Caco-2 (cell line): ENCODE measurements at regions not wholly inside any gene's neighbourhood (a gene's known extent, or its start where the extent isn't known, plus 50 kb on each side); places are given as distances from the start of the nearest gene placed in this dataset.

Experiments
- BruUV-seq: library from RNA; stranded (reverse); fragments of 400-500 nt; replicated peaks from 2 replicates; lab custom pipeline; 2021; lab: Mats Ljungman, UMichigan
- CTCF ChIA-PET: fragments of 300-600 bp; sonication (Branson Sonifier 250); formaldehyde crosslinking; loops from one replicate; lab custom pipeline; 2022; ENCODE audit warnings: antibody characterized with exemption; lab: Charles Lee
- POLR2A ChIA-PET: fragments of 300-600 bp; sonication (Branson Sonifier 250); formaldehyde crosslinking; loops from one replicate; lab custom pipeline; 2022; ENCODE audit warnings: antibody characterized with exemption; lab: Charles Lee
- DNase-seq, 2 experiments: peaks; one replicate each; pipeline versions ENCODE4 v3.0.0 to v3.0.0-alpha.2; 2020 to 2022
- H3K27me3 ChIP-seq: replicated peaks from 2 replicates; pipeline ENCODE4 v1.6.0; 2011; ENCODE audit warnings: low read length; ENCODE audit not compliant: control insufficient read depth, insufficient read depth
- H3K36me3 ChIP-seq: 2 replicates; pipeline ENCODE4 v1.5.1; 2011; ENCODE audit warnings: low read length; ENCODE audit not compliant: control insufficient read depth, insufficient read depth
- H3K4me1 ChIP-seq: fragments of 250-450 bp; sonication (Bioruptor Pico); 2 replicates; pipeline ENCODE4 v1.5.1; 2020; ENCODE audit warnings: mild to moderate bottlenecking
- H3K4me3 ChIP-seq: 2 replicates; pipeline ENCODE4 v1.5.1; 2011; ENCODE audit warnings: low read depth, mild to moderate bottlenecking, control low read depth, low read length
- H3K9me3 ChIP-seq: fragments of 250-450 bp; sonication (Bioruptor Pico); 2 replicates; pipeline ENCODE4 v1.5.1; 2020; ENCODE audit warnings: mild to moderate bottlenecking, moderate library complexity
- H3K27ac Mint-ChIP-seq: one replicate; pipeline ENCODE4 v1.8.0; 2022; ENCODE audit warnings: mixed read lengths; ENCODE audit not compliant: unreplicated experiment
- H3K27me3 Mint-ChIP-seq: one replicate; pipeline ENCODE4 v1.8.0; 2022; ENCODE audit warnings: mixed read lengths; ENCODE audit not compliant: insufficient read depth, unreplicated experiment
- H3K36me3 Mint-ChIP-seq: one replicate; pipeline ENCODE4 v1.8.0; 2022; ENCODE audit warnings: mild to moderate bottlenecking, mixed read lengths; ENCODE audit not compliant: insufficient read depth, unreplicated experiment
- H3K4me1 Mint-ChIP-seq: one replicate; pipeline ENCODE4 v1.8.0; 2022; ENCODE audit warnings: low read depth, mixed read lengths; ENCODE audit not compliant: unreplicated experiment
- H3K4me3 Mint-ChIP-seq: one replicate; pipeline ENCODE4 v1.8.0; 2022; ENCODE audit warnings: mild to moderate bottlenecking, moderate library complexity, mixed read lengths; ENCODE audit not compliant: unreplicated experiment
- H3K9me3 Mint-ChIP-seq: one replicate; pipeline ENCODE4 v1.8.0; 2022; ENCODE audit warnings: mixed read lengths; ENCODE audit not compliant: unreplicated experiment
- intact Hi-C: fragments of 100-400 bp; cut with micrococcal nuclease; formaldehyde crosslinking; loops from one replicate; pipeline ENCODE4 v1.10.0; 2022; ENCODE audit not compliant: unreplicated experiment
- TF ChIP-seq, protein P1 (sequence below), 2 experiments: fragments of 200-600 bp in 1 of 2; IDR thresholded peaks; 1 replicate in 1 of 2; 2 replicates in 1 of 2; pipeline versions ENCODE4 v1.5.1 to v1.8.0; 2011 to 2022; ENCODE audit warnings: antibody characterized with exemption in 1 of 2, control low read depth in 1 of 2, inconsistent platforms in 1 of 2, low read depth in 1 of 2, low read length in 1 of 2, mild to moderate bottlenecking in 1 of 2, moderate library complexity in 1 of 2; ENCODE audit not compliant: insufficient read depth in 1 of 2, severe bottlenecking in 1 of 2, unreplicated experiment in 1 of 2

DNA sequence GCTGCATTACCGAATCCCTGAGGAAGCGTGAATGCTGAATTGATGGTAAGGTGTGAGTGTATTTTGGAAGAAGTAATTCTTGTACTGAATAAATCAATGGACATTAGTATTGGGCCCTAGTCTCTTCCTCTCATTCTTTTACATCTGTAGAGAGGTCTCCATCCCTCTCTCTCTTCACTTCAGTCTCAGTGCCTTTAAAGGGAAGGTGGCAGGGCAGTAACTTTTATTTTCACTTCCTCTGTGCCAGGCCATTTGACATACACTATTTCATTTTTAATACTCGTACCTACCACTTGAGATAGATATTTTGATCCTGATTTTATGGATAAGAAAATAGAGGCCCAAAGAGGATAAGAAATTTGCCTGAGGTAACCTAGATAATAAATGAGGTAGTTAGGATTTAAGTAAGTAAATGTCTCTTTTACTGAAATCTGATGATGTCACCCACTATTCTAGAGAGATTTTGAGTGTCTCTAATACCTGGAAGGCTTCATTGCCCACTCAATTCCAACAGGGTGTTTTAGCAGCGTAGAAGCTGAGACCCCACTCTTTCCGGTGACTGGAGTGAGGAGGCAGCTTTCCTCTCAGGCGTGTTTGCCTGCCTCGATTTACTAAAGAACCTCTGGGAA lies 177.9 kb upstream of the PRICKLE1 start:
- Mint-ChIP-seq H3K4me1 (no peaks in the 10 kb centered on the region), H3K36me3 (no peaks in the 10 kb centered on the region), H3K4me3 (no peak overlapping the region), H3K27ac (no peak overlapping the region), H3K9me3 (peaks cover 16% of the 10 kb centered on the region), H3K27me3 (no peaks in the 10 kb centered on the region)
- POLR2A ChIA-PET = no interaction called here
- Histone ChIP-seq H3K27me3 (no peaks in the 10 kb centered on the region), H3K9me3 (no peaks in the 10 kb centered on the region), H3K4me1 (peaks cover 12% of the 10 kb centered on the region), H3K36me3 (no peaks in the 10 kb centered on the region), H3K4me3 (no peak overlapping the region)
- TF ChIP-seq, protein P1, sequence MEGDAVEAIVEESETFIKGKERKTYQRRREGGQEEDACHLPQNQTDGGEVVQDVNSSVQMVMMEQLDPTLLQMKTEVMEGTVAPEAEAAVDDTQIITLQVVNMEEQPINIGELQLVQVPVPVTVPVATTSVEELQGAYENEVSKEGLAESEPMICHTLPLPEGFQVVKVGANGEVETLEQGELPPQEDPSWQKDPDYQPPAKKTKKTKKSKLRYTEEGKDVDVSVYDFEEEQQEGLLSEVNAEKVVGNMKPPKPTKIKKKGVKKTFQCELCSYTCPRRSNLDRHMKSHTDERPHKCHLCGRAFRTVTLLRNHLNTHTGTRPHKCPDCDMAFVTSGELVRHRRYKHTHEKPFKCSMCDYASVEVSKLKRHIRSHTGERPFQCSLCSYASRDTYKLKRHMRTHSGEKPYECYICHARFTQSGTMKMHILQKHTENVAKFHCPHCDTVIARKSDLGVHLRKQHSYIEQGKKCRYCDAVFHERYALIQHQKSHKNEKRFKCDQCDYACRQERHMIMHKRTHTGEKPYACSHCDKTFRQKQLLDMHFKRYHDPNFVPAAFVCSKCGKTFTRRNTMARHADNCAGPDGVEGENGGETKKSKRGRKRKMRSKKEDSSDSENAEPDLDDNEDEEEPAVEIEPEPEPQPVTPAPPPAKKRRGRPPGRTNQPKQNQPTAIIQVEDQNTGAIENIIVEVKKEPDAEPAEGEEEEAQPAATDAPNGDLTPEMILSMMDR (IDR thresholded peaks at IDR 0.05; ENCODE audit: insufficient read depth in 1 of 2, low read depth in 1 of 2, low read length in 1 of 2, severe bottlenecking in 1 of 2, unreplicated experiment in 1 of 2) = no peak
- no peak for DNase-seq
- intact Hi-C loops = no loop called here
- BruUV-seq = no TSS peak
- CTCF ChIA-PET = no interaction called here

DNA sequence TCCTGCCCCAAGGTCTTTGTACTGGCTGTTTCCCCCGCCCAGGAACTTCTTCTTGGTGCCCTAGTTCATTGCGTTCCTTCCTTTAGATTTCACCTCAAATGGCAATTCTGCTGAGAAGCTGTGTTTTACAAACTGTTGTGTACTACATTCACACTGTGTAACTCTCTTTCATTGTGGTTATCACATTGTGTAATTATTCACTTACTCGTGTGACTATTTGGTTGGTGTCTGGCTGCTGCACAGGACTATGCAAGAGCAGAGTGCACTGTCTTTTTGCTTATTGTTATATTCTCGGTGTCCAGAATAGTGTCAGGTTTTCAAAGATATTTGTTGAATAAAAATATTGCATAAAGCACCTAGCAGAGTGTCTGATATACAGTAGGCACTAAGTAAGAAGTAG lies 177.2 kb upstream of the PRICKLE1 start:
- Histone ChIP-seq H3K27me3 (no peaks in the 10 kb centered on the region), H3K4me3 (no peak overlapping the region), H3K9me3 (no peaks in the 10 kb centered on the region), H3K4me1 (peaks cover 12% of the 10 kb centered on the region), H3K36me3 (no peaks in the 10 kb centered on the region)
- CTCF ChIA-PET = no interaction called here
- DNase-seq = no peak
- Mint-ChIP-seq H3K4me3 (no peak overlapping the region), H3K4me1 (no peaks in the 10 kb centered on the region), H3K9me3 (peaks cover 13% of the 10 kb centered on the region), H3K27ac (no peak overlapping the region), H3K27me3 (no peaks in the 10 kb centered on the region), H3K36me3 (no peaks in the 10 kb centered on the region)
- POLR2A ChIA-PET = no interaction called here
- TF ChIP-seq, protein P1 (IDR thresholded peaks at IDR 0.05; ENCODE audit: insufficient read depth in 1 of 2, low read depth in 1 of 2, low read length in 1 of 2, severe bottlenecking in 1 of 2, unreplicated experiment in 1 of 2) = no peak
- no TSS peak for BruUV-seq
- intact Hi-C loops = no loop called here

DNA sequence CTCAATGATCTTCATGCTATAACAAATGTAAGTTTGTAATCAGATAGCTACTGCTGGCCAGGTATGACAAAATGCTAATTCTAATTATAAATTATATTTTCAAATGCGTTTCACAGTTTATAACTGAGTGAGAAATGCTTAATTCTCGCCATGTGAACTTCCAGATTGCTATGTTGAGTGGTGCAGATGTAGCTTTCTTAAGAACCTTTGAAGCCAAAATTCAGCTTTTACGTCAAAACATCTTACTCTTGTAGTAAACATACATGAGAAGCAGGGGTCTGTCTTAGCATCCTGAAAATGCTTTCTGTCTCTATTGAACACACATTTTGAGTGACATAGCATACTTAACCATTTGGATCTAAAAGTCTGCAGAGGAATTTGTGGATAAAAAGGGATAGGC lies 176.5 kb upstream of the PRICKLE1 start:
- Histone ChIP-seq H3K9me3 (no peaks in the 10 kb centered on the region), H3K4me1 (peaks cover 12% of the 10 kb centered on the region), H3K36me3 (no peaks in the 10 kb centered on the region), H3K4me3 (no peak overlapping the region), H3K27me3 (no peaks in the 10 kb centered on the region)
- no peak overlapping the region for H3K4me3 Mint-ChIP-seq
- ChIA-PET POLR2A (no interaction called here), CTCF (interaction anchor here (0.6 to 0.7 kb wide), 2 partner anchors 66 to 106 kb away, joined by 5 to 6 read pairs; no protein-coding TSS in a partner anchor)
- H3K27ac Mint-ChIP-seq = no peak overlapping the region
- intact Hi-C loops = no loop called here
- BruUV-seq = no TSS peak
- H3K4me1 Mint-ChIP-seq = no peaks in the 10 kb centered on the region
- TF ChIP-seq, protein P1 (IDR thresholded peaks at IDR 0.05; ENCODE audit: insufficient read depth in 1 of 2, low read depth in 1 of 2, low read length in 1 of 2, severe bottlenecking in 1 of 2, unreplicated experiment in 1 of 2) = no peak
- no peaks in the 10 kb centered on the region for H3K36me3 Mint-ChIP-seq
- H3K9me3 Mint-ChIP-seq = peaks cover 5% of the 10 kb centered on the region
- H3K27me3 Mint-ChIP-seq = no peaks in the 10 kb centered on the region
- DNase-seq = no peak
